Smooth muscle cell (in vitro differentiated cells): ENCODE measurements at regions not wholly inside any gene's neighbourhood (a gene's known extent, or its start where the extent isn't known, plus 50 kb on each side); places are given as distances from the start of the nearest gene placed in this dataset.

ENCODE experiments used
- DNase-seq: peaks from one replicate; lab custom pipeline; 2025; ENCODE audit not compliant: unreplicated experiment; lab: John Stamatoyannopoulos, UW
- H2AFZ ChIP-seq: fragments of 200-600 bp; sonication (generic); 2 replicates; pipeline ENCODE4 v1.6.0; 2016; ENCODE audit warnings: antibody characterized with exemption, low read depth, mild to moderate bottlenecking
- H3F3A ChIP-seq: fragments of 200-600 bp; sonication (generic); 2 replicates; pipeline ENCODE4 v1.6.0; 2017; ENCODE audit warnings: antibody characterized with exemption, low read depth
- H3K27ac ChIP-seq: fragments of 200-600 bp; sonication (generic); 2 replicates; pipeline ENCODE4 v1.5.1; 2016; ENCODE audit warnings: low read depth, mild to moderate bottlenecking
- H3K27me3 ChIP-seq: fragments of 200-600 bp; sonication (generic); 2 replicates; pipeline ENCODE4 v1.6.1; 2016; ENCODE audit warnings: low read depth, mild to moderate bottlenecking
- H3K36me3 ChIP-seq: fragments of 200-600 bp; sonication (generic); 2 replicates; pipeline ENCODE4 v1.5.1; 2016; ENCODE audit warnings: low read depth
- H3K4me1 ChIP-seq: fragments of 200-600 bp; sonication (generic); 2 replicates; pipeline ENCODE4 v1.5.1; 2016; ENCODE audit warnings: low read depth
- H3K4me2 ChIP-seq: fragments of 200-600 bp; sonication (generic); 2 replicates; pipeline ENCODE4 v1.6.0; 2016; ENCODE audit warnings: mild to moderate bottlenecking
- H3K4me3 ChIP-seq: fragments of 200-600 bp; sonication (generic); 2 replicates; pipeline ENCODE4 v1.5.1; 2016; ENCODE audit warnings: mild to moderate bottlenecking
- H3K79me2 ChIP-seq: fragments of 200-600 bp; sonication (generic); 2 replicates; pipeline ENCODE4 v1.6.0; 2016; ENCODE audit warnings: low read depth, mild to moderate bottlenecking
- H3K9ac ChIP-seq: fragments of 200-600 bp; sonication (generic); 2 replicates; pipeline ENCODE4 v1.6.0; 2016; ENCODE audit warnings: low read depth
- H3K9me3 ChIP-seq: fragments of 200-600 bp; sonication (generic); replicated peaks from 2 replicates; pipeline ENCODE4 v1.5.1; 2016; ENCODE audit warnings: low read depth
- H4K20me1 ChIP-seq: fragments of 200-600 bp; sonication (generic); 2 replicates; pipeline ENCODE4 v1.6.0; 2016; ENCODE audit warnings: low read depth
- WGBS: methylation state at CpG from one replicate; pipeline ENCODE4 v1.1.7; 2016; ENCODE audit warnings: low lambda C conversion rate; 5-methylcytosine and 5-hydroxymethylcytosine counted together
- TF ChIP-seq, protein P1 (sequence below): fragments of 200-600 bp; sonication (generic); IDR thresholded peaks from 2 replicates; pipeline ENCODE4 v1.5.1; 2017; ENCODE audit warnings: borderline replicate concordance, mild to moderate bottlenecking, antibody characterized with exemption; ENCODE audit not compliant: insufficient read depth, poor library complexity, severe bottlenecking

DNA sequence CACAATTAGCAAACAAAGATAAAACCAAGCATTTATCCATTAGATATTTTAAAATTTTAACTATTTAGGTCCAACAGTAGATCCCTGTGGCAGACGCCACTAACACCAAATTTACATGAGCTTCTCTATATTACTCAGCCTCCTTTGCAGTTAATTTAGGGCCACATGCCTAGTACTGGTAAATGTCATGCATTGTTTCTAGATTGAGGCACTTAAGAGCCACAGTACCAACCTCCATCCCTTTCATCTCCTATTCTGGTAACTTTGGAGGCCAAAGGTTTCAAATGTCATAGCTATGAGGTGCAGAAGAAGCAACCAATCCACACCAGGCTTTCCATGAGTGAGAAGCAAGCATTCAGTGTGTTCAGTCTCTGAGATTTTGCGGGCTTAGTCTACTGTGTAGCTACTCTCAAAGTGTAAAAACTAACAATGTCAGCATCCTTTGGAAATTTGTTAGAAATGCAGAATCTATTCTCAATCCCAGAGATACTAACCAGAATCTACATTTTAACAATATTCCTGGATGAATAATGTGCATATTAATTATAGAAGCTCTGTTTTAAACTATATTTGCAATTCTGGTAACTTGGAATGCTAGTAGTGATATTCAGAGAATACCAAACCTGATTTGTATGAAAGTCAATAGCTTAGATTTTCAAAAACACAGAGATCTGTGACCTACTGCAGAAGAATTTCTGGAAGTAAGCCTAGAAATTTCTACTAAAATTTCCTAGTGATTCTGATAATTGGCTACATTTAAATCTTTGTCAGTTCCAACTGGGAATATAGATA, 206.3 kb upstream of the CD96 start:
- H3K36me3 ChIP-seq = no peaks in the 10 kb centered on the region
- H3K9me3 ChIP-seq = no peaks in the 10 kb centered on the region
- H3K4me1 ChIP-seq = peaks cover 16% of the 10 kb centered on the region
- no peak for DNase-seq
- H3K79me2 ChIP-seq = no peaks in the 10 kb centered on the region
- peak overlapping the region; percentile 53 for H2AFZ ChIP-seq
- H3F3A ChIP-seq = peaks cover 6% of the 10 kb centered on the region
- TF ChIP-seq, protein P1, sequence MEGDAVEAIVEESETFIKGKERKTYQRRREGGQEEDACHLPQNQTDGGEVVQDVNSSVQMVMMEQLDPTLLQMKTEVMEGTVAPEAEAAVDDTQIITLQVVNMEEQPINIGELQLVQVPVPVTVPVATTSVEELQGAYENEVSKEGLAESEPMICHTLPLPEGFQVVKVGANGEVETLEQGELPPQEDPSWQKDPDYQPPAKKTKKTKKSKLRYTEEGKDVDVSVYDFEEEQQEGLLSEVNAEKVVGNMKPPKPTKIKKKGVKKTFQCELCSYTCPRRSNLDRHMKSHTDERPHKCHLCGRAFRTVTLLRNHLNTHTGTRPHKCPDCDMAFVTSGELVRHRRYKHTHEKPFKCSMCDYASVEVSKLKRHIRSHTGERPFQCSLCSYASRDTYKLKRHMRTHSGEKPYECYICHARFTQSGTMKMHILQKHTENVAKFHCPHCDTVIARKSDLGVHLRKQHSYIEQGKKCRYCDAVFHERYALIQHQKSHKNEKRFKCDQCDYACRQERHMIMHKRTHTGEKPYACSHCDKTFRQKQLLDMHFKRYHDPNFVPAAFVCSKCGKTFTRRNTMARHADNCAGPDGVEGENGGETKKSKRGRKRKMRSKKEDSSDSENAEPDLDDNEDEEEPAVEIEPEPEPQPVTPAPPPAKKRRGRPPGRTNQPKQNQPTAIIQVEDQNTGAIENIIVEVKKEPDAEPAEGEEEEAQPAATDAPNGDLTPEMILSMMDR = no peak
- 66% methylated on average over 2 of the region's 2 CpGs for WGBS
- H4K20me1 ChIP-seq = no peaks in the 10 kb centered on the region
- H3K9ac ChIP-seq = no peak overlapping the region
- H3K27ac ChIP-seq = peak overlapping the region; percentile 3
- H3K4me2 ChIP-seq = peak overlapping the region; percentile 60
- no peaks in the 10 kb centered on the region for H3K27me3 ChIP-seq
- no peak overlapping the region for H3K4me3 ChIP-seq

GRCh38 chr3:111336511-111336910, 205.5 kb upstream of the CD96 start:
- Histone ChIP-seq H3K4me2 (peak overlapping the region; percentile 60), H3K27me3 (no peaks in the 10 kb centered on the region), H3K9ac (no peak overlapping the region), H3K9me3 (no peaks in the 10 kb centered on the region), H3K79me2 (no peaks in the 10 kb centered on the region), H3K36me3 (no peaks in the 10 kb centered on the region), H3K4me3 (no peak overlapping the region), H2AFZ (peak overlapping the region; percentile 9), H3K27ac (peak overlapping the region; percentile 3), H4K20me1 (no peaks in the 10 kb centered on the region), H3F3A (peaks cover 6% of the 10 kb centered on the region), H3K4me1 (peaks cover 16% of the 10 kb centered on the region)
- no peak for DNase-seq
- TF ChIP-seq, protein P1 = no peak
- 5% methylated on average over 2 of the region's 2 CpGs for WGBS

DNA sequence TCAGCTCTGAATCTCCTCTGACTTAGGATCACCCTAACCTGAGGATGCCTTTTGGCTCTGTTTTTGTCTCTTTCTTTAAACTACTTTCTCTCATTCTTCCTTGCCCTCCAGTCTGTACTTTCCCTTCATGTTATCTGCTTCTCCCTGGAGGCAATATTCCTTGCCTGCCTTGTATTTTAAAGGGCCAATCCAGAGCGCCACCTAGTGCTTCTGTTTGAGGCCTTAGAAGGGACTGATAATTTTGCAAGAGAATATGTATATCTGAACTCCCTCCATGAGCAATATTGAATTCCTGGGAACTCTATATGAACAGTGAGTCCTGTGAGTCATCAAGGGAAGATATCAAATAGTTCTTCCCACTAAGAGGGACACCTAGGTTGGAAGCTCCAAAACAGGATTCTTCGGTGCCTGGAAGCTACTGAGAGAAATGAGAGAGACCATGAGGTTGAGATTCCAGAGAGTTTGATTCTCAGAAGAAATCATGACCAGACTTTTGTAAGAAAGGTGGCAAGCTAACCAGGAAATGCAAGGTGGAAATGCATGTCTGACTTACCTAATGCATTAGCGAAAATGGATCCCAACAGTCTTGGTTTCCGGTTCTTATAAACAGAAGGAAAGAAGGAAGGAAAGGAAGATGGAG, 203.8 kb upstream of the CD96 start:
- H3K4me2 ChIP-seq = no peak overlapping the region
- no peak overlapping the region for H3K4me3 ChIP-seq
- peak; percentile 0 for DNase-seq
- peaks cover 16% of the 10 kb centered on the region for H3K4me1 ChIP-seq
- H3K36me3 ChIP-seq = no peaks in the 10 kb centered on the region
- H3F3A ChIP-seq = peaks cover 6% of the 10 kb centered on the region
- no peaks in the 10 kb centered on the region for H4K20me1 ChIP-seq
- no peak overlapping the region for H3K9ac ChIP-seq
- H3K9me3 ChIP-seq = no peaks in the 10 kb centered on the region
- WGBS = 69% methylated on average over 4 of the region's 4 CpGs
- TF ChIP-seq, protein P1 = peak; percentile 86
- H3K27ac ChIP-seq = no peak overlapping the region
- no peaks in the 10 kb centered on the region for H3K79me2 ChIP-seq
- H3K27me3 ChIP-seq = no peaks in the 10 kb centered on the region
- no peak overlapping the region for H2AFZ ChIP-seq
